HEK293 (cell line): ENCODE measurements at regions not wholly inside any gene's neighbourhood (a gene's known extent, or its start where the extent isn't known, plus 50 kb on each side); places are given as distances from the start of the nearest gene placed in this dataset.

ENCODE experiments used
- CTCF ChIA-PET: fragments of 350-600 bp; formaldehyde crosslinking; extraction: SDS; loops from one replicate; lab custom pipeline; 2021; ENCODE audit warnings: antibody characterized with exemption; lab: Yijun Ruan, JAX
- POLR2A ChIA-PET: fragments of 300-600 bp; formaldehyde crosslinking; extraction: SDS; loops from one replicate; lab custom pipeline; 2020; ENCODE audit warnings: antibody characterized with exemption, inconsistent platforms; lab: Yijun Ruan, JAX
- H3K27ac ChIP-seq: fragments of 200-500 bp; sonication (Bioruptor generic); 2 replicates; pipeline ENCODE4 v1.5.1; 2014; ENCODE audit warnings: low read depth, low read length, control low read depth, inconsistent platforms; ENCODE audit errors: extremely low read depth
- H3K36me3 ChIP-seq, 2 experiments: fragments of 200-500 bp in 1 of 2; sonication (Bioruptor generic) in 1 of 2; 1 replicate in 1 of 2; 2 replicates in 1 of 2; pipeline ENCODE4 v1.5.1; 2014 to 2017; ENCODE audit warnings: inconsistent platforms in 2 of 2, low read length in 2 of 2; ENCODE audit not compliant: control insufficient read depth in 2 of 2, insufficient read depth in 1 of 2
- H3K4me1 ChIP-seq: fragments of 200-500 bp; sonication (Bioruptor generic); 2 replicates; pipeline ENCODE4 v1.5.1; 2014; ENCODE audit warnings: mild to moderate bottlenecking, low read length, inconsistent platforms; ENCODE audit not compliant: control insufficient read depth, insufficient read depth
- H3K4me3 ChIP-seq: 2 replicates; pipeline ENCODE4 v1.5.1; 2011; ENCODE audit warnings: low read depth, mild to moderate bottlenecking, control low read depth, low read length, moderate library complexity
- H3K9me3 ChIP-seq: fragments of 200-500 bp; sonication (Bioruptor generic); 2 replicates; pipeline ENCODE4 v1.5.1; 2014; ENCODE audit warnings: low read depth, low read length, inconsistent platforms; ENCODE audit not compliant: control insufficient read depth, insufficient read depth
- GLIS2 ChIP-seq: fragments of 450-650 bp; formaldehyde crosslinking; IDR thresholded peaks from 2 replicates; pipeline ENCODE4 v1.5.1; 2016; ENCODE audit warnings: missing biosample characterization, missing genetic modification characterization
- KLF7 ChIP-seq: fragments of 450-650 bp; formaldehyde crosslinking; IDR thresholded peaks from 2 replicates; pipeline ENCODE4 v1.5.1; 2016; ENCODE audit warnings: missing biosample characterization, missing genetic modification characterization, borderline replicate concordance
- SP3 ChIP-seq: fragments of 450-650 bp; formaldehyde crosslinking; IDR thresholded peaks from 2 replicates; pipeline ENCODE4 v1.5.1; 2016; ENCODE audit warnings: missing biosample characterization, missing genetic modification characterization
- ZBTB17 ChIP-seq: fragments of 450-650 bp; formaldehyde crosslinking; IDR thresholded peaks from 2 replicates; pipeline ENCODE4 v1.5.1; 2016; ENCODE audit warnings: missing biosample characterization, missing genetic modification characterization
- ZNF112 ChIP-seq: fragments of 450-650 bp; formaldehyde crosslinking; IDR thresholded peaks from 2 replicates; pipeline ENCODE4 v1.5.0; 2017; ENCODE audit warnings: missing biosample characterization, missing genetic modification characterization
- ZNF138 ChIP-seq: fragments of 450-650 bp; formaldehyde crosslinking; IDR thresholded peaks from 2 replicates; pipeline ENCODE4 v1.5.1; 2016; ENCODE audit warnings: missing biosample characterization, missing genetic modification characterization, borderline replicate concordance
- ZNF174 ChIP-seq: fragments of 450-650 bp; formaldehyde crosslinking; IDR thresholded peaks from 2 replicates; pipeline ENCODE4 v1.5.0; 2017; ENCODE audit warnings: missing biosample characterization, mild to moderate bottlenecking, missing genetic modification characterization
- ZNF19 ChIP-seq: fragments of 450-650 bp; formaldehyde crosslinking; IDR thresholded peaks from 2 replicates; pipeline ENCODE4; 2016; ENCODE audit warnings: missing biosample characterization, missing genetic modification characterization, low read depth
- ZNF221 ChIP-seq: fragments of 450-650 bp; formaldehyde crosslinking; IDR thresholded peaks from 2 replicates; pipeline ENCODE4 v1.5.1; 2017; ENCODE audit warnings: missing biosample characterization, missing genetic modification characterization, borderline replicate concordance
- ZNF37A ChIP-seq: fragments of 450-650 bp; IDR thresholded peaks from 2 replicates; pipeline ENCODE4 v1.5.1; 2018; ENCODE audit warnings: missing biosample characterization, missing genetic modification characterization
- ZNF48 ChIP-seq: fragments of 450-650 bp; formaldehyde crosslinking; IDR thresholded peaks from 2 replicates; pipeline ENCODE4 v1.5.1; 2016; ENCODE audit warnings: missing biosample characterization, missing genetic modification characterization
- ZNF488 ChIP-seq: fragments of 450-650 bp; formaldehyde crosslinking; IDR thresholded peaks from 2 replicates; pipeline ENCODE4 v1.5.1; 2016; ENCODE audit warnings: missing biosample characterization, missing genetic modification characterization
- ZNF529 ChIP-seq: fragments of 450-650 bp; formaldehyde crosslinking; IDR thresholded peaks from 2 replicates; pipeline ENCODE4 v1.5.1; 2017; ENCODE audit warnings: missing genetic modification characterization, missing biosample characterization; ENCODE audit not compliant: insufficient replicate concordance
- ZNF544 ChIP-seq: fragments of 450-650 bp; formaldehyde crosslinking; IDR thresholded peaks from 2 replicates; pipeline ENCODE4 v1.5.0; 2017; ENCODE audit warnings: missing biosample characterization, missing genetic modification characterization
- ZNF549 ChIP-seq: fragments of 450-650 bp; IDR thresholded peaks from 2 replicates; pipeline ENCODE4 v1.5.1; 2018; ENCODE audit warnings: missing biosample characterization, missing genetic modification characterization, mild to moderate bottlenecking, inconsistent platforms, moderate library complexity
- ZNF639 ChIP-seq: fragments of 450-650 bp; formaldehyde crosslinking; IDR thresholded peaks from 2 replicates; pipeline ENCODE4 v1.5.1; 2016; ENCODE audit warnings: missing biosample characterization, missing genetic modification characterization
- ZNF654 ChIP-seq: fragments of 450-650 bp; formaldehyde crosslinking; IDR thresholded peaks from 2 replicates; pipeline ENCODE4 v1.5.1; 2016; ENCODE audit warnings: low read depth, missing biosample characterization, missing genetic modification characterization
- ZNF658 ChIP-seq: fragments of 450-650 bp; formaldehyde crosslinking; IDR thresholded peaks from 2 replicates; pipeline ENCODE4; 2016; ENCODE audit warnings: missing biosample characterization, missing genetic modification characterization
- ZNF791 ChIP-seq: fragments of 450-650 bp; formaldehyde crosslinking; IDR thresholded peaks from 2 replicates; pipeline ENCODE4 v1.5.1; 2016; ENCODE audit warnings: missing biosample characterization, missing genetic modification characterization
- ZNF830 ChIP-seq: fragments of 450-650 bp; IDR thresholded peaks from 2 replicates; pipeline ENCODE4 v1.5.0; 2018; ENCODE audit warnings: missing biosample characterization, missing genetic modification characterization, low read depth, mild to moderate bottlenecking, moderate library complexity
- TF ChIP-seq, protein P1 (sequence below): fragments of 450-650 bp; formaldehyde crosslinking; conservative IDR thresholded peaks from 2 replicates; pipeline ENCODE4 v1.5.1; 2016; ENCODE audit warnings: low read depth, missing biosample characterization, missing genetic modification characterization
- TF ChIP-seq, protein P2 (sequence below): fragments of 450-650 bp; formaldehyde crosslinking; IDR thresholded peaks from 2 replicates; pipeline ENCODE4 v1.5.1; 2016; ENCODE audit warnings: missing biosample characterization, missing genetic modification characterization

GRCh38 chr12:107840186-107840585 is 65.7 kb downstream of the ASCL4 start (continued):
- TF ChIP-seq, protein P1, sequence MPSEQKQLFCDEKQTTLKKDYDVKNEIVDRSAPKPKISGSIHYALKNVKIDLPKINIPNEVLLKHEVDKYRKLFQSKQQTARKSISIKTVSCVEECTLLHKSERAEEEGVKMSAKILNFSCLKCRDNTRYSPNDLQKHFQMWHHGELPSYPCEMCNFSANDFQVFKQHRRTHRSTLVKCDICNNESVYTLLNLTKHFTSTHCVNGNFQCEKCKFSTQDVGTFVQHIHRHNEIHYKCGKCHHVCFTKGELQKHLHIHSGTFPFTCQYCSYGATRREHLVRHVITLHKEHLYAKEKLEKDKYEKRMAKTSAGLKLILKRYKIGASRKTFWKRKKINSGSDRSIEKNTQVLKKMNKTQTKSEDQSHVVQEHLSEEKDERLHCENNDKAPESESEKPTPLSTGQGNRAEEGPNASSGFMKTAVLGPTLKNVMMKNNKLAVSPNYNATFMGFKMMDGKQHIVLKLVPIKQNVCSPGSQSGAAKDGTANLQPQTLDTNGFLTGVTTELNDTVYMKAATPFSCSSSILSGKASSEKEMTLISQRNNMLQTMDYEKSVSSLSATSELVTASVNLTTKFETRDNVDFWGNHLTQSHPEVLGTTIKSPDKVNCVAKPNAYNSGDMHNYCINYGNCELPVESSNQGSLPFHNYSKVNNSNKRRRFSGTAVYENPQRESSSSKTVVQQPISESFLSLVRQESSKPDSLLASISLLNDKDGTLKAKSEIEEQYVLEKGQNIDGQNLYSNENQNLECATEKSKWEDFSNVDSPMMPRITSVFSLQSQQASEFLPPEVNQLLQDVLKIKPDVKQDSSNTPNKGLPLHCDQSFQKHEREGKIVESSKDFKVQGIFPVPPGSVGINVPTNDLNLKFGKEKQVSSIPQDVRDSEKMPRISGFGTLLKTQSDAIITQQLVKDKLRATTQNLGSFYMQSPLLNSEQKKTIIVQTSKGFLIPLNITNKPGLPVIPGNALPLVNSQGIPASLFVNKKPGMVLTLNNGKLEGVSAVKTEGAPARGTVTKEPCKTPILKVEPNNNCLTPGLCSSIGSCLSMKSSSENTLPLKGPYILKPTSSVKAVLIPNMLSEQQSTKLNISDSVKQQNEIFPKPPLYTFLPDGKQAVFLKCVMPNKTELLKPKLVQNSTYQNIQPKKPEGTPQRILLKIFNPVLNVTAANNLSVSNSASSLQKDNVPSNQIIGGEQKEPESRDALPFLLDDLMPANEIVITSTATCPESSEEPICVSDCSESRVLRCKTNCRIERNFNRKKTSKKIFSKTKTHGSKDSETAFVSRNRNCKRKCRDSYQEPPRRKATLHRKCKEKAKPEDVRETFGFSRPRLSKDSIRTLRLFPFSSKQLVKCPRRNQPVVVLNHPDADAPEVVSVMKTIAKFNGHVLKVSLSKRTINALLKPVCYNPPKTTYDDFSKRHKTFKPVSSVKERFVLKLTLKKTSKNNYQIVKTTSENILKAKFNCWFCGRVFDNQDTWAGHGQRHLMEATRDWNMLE (tag by site-specific recombination): no peak
- no peak for TF ChIP-seq ZNF37A (tag by site-specific recombination)
- TF ChIP-seq ZNF544 (tag by site-specific recombination): no peak
- no peak for TF ChIP-seq ZNF174 (tag by site-specific recombination)

DNA sequence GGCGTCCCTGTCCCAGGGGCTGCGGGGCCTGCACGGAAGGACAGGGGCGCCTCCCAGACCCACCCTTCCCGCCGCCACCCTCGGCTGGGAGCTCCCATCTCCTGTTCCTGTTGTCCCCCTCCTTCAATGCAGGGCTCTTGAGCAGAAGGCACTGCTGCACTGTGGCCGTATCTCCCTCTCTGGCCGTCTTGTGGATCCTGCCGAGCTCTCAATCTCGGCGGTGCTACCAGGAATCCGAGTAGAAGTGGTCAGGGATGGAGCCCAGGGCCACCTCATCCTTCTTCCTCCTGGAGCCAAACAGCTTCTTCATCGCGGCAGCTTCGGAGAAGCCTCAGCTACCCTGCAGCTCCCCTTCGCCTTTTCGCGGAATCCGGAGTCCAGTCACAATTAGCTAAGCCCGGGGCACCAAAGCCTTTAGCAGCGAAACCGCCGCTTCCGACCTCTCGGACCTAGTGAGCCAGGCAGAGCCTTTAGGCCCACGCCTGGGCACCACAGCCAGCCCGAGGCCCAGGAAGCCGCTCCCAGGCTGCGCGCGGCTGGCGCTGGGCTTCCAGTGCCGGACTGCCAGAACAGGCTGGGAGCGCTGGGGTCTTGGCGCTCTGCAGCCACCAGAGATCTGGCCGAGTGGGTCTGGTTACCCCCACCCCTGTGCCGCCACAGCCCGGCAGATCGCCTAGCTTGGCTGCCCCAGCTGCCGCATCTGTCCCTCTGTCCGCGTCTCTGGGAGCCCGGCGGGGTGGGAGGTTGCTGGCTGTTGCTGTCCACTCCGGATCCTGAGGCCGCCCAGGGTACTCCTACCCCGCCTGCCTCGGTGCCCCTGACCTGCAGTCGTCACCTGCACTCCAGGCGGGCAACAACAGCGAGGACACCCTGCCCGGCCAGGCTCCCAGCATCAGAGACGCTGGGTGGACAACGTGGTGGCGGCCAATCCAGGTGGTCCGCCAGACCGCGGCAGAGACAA is 69.1 kb downstream of the ASCL4 start:
- H3K4me1 ChIP-seq: no peaks in the 10 kb centered on the region
- H3K4me3 ChIP-seq: no peak overlapping the region
- H3K27ac ChIP-seq: no peak overlapping the region
- TF ChIP-seq ZNF658 (tag by site-specific recombination) (no peak), ZNF791 (no peak), ZNF549 (tag by site-specific recombination) (no peak), ZNF221 (tag by site-specific recombination) (no peak), ZNF138 (tag by site-specific recombination) (no peak), ZNF19 (tag by site-specific recombination) (no peak), ZNF48 (tag by site-specific recombination) (no peak), SP3 (tag by site-specific recombination) (no peak), KLF7 (tag by site-specific recombination) (no peak), ZNF830 (tag by site-specific recombination) (no peak), ZNF112 (tag by site-specific recombination) (no peak), ZBTB17 (no peak), GLIS2 (tag by site-specific recombination) (no peak), ZNF529 (tag by site-specific recombination) (no peak), ZNF639 (tag by site-specific recombination) (no peak), ZNF654 (tag by site-specific recombination) (no peak), ZNF488 (tag by site-specific recombination) (no peak)
- TF ChIP-seq, protein P2, sequence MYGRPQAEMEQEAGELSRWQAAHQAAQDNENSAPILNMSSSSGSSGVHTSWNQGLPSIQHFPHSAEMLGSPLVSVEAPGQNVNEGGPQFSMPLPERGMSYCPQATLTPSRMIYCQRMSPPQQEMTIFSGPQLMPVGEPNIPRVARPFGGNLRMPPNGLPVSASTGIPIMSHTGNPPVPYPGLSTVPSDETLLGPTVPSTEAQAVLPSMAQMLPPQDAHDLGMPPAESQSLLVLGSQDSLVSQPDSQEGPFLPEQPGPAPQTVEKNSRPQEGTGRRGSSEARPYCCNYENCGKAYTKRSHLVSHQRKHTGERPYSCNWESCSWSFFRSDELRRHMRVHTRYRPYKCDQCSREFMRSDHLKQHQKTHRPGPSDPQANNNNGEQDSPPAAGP (tag by site-specific recombination): no peak
- TF ChIP-seq, protein P1 (tag by site-specific recombination): no peak
- ChIA-PET POLR2A (no interaction called here), CTCF (interaction anchor here (0.6 kb wide), 1 partner anchor 15 kb away, joined by 3 read pairs; no protein-coding TSS in a partner anchor)
- no peaks in the 10 kb centered on the region for H3K9me3 ChIP-seq
- H3K36me3 ChIP-seq: no peaks in the 10 kb centered on the region
